Natural killer cell (primary cell): ENCODE measurements at regions not wholly inside any gene's neighbourhood (a gene's known extent, or its start where the extent isn't known, plus 50 kb on each side); places are given as distances from the start of the nearest gene placed in this dataset.

Source experiments
- ATAC-seq, 3 donors: fragments of 150-1000 bp in 2 of 3; fragments of 200-7000 bp in 1 of 3; cut with Tn5 transposase; 1 replicate in 1 of 3; 2 replicates in 2 of 3; pipeline ENCODE4 v1.10.0; 2021; ENCODE audit warnings: mild to moderate bottlenecking in 2 of 3, moderate library complexity in 2 of 3
- DNase-seq, 2 donors: peaks; one replicate each; pipeline versions ENCODE4 v3.0.0 to v3.0.0-alpha.2; 2013 to 2021; ENCODE audit warnings: mixed read lengths in 1 of 2
- H3K27ac ChIP-seq: one replicate; pipeline ENCODE4 v1.5.1; 2013; ENCODE audit warnings: mild to moderate bottlenecking, low read length
- H3K27me3 ChIP-seq: one replicate; pipeline ENCODE4 v1.6.1; 2013; ENCODE audit warnings: low read length; ENCODE audit not compliant: control insufficient read depth, insufficient read depth
- H3K36me3 ChIP-seq: one replicate; pipeline ENCODE4 v1.6.1; 2013; ENCODE audit warnings: low read length; ENCODE audit not compliant: control insufficient read depth, insufficient read depth
- H3K4me1 ChIP-seq: one replicate; pipeline ENCODE4 v1.6.1; 2013; ENCODE audit warnings: low read length; ENCODE audit not compliant: control insufficient read depth, insufficient read depth
- H3K4me3 ChIP-seq: one replicate; pipeline ENCODE4 v1.5.1; 2013; ENCODE audit warnings: low read length
- H3K9me3 ChIP-seq: one replicate; pipeline ENCODE4 v1.6.1; 2013; ENCODE audit warnings: low read length; ENCODE audit not compliant: control insufficient read depth, insufficient read depth
- H3K27ac Mint-ChIP-seq, 2 donors: one replicate each; pipeline ENCODE4 v1.8.0; 2022; ENCODE audit warnings: mild to moderate bottlenecking in 2 of 2, mixed read lengths in 2 of 2, moderate library complexity in 1 of 2
- H3K27me3 Mint-ChIP-seq, 2 donors: one replicate each; pipeline ENCODE4 v1.8.0; 2022; ENCODE audit warnings: low read depth in 2 of 2, mixed read lengths in 2 of 2
- H3K36me3 Mint-ChIP-seq: one replicate; pipeline ENCODE4 v1.8.0; 2022; ENCODE audit warnings: mixed read lengths
- H3K4me1 Mint-ChIP-seq, 2 donors: one replicate each; pipeline ENCODE4 v1.8.0; 2022; ENCODE audit warnings: mixed read lengths in 2 of 2
- H3K4me3 Mint-ChIP-seq: one replicate; pipeline ENCODE4 v1.8.0; 2022; ENCODE audit warnings: mild to moderate bottlenecking, moderate library complexity, mixed read lengths
- H3K9me3 Mint-ChIP-seq, 2 donors: one replicate each; pipeline ENCODE4 v1.8.0; 2022; ENCODE audit warnings: mixed read lengths in 2 of 2
- WGBS: methylation state at CpG from one replicate; pipeline ENCODE4 v1.1.7; 2013; ENCODE audit warnings: missing lambda C conversion rate; ENCODE audit not compliant: insufficient coverage; 5-methylcytosine and 5-hydroxymethylcytosine counted together
- intact Hi-C: fragments of 100-400 bp; cut with micrococcal nuclease; formaldehyde crosslinking; loops from one replicate; pipeline ENCODE4 v1.14.2; 2022
- TF ChIP-seq, protein P1 (sequence below): fragments of 200-600 bp; IDR thresholded peaks from one replicate; pipeline ENCODE4 v1.8.0; 2022; ENCODE audit warnings: antibody characterized with exemption

DNA sequence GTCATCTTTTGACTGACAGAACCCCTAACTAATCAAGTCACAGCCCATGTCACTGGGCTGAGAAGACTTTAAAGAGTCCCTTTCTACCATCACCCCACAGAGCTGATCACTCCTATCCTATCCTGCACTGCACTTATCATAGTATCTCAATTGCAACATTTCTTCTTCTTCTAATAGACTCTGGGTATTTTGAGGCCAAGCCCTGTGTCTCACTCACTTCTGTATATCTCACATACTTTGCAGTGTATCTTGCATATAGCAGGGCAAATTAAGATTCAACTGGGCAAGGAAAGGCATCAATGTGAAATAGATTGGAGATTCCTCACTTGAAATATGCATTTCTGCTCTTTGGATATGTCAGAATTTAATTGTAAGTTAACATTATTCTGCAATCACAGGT lies 531.5 kb upstream of the SLIT2 start:
- no peak for DNase-seq
- H3K27me3 Mint-ChIP-seq: no peaks in the 10 kb centered on the region
- H3K36me3 Mint-ChIP-seq: no peaks in the 10 kb centered on the region
- no peak overlapping the region for H3K4me3 Mint-ChIP-seq
- no peak overlapping the region for H3K27ac Mint-ChIP-seq
- H3K9me3 Mint-ChIP-seq: peaks cover 24 to 27% of the 10 kb centered on the region in 2 donors
- Histone ChIP-seq H3K9me3 (no peaks in the 10 kb centered on the region), H3K27me3 (no peaks in the 10 kb centered on the region), H3K36me3 (no peaks in the 10 kb centered on the region), H3K4me3 (no peak overlapping the region), H3K4me1 (no peaks in the 10 kb centered on the region), H3K27ac (no peak overlapping the region)
- intact Hi-C loops: no loop called here
- ATAC-seq: no peak
- no peaks in the 10 kb centered on the region for H3K4me1 Mint-ChIP-seq
- TF ChIP-seq, protein P1, sequence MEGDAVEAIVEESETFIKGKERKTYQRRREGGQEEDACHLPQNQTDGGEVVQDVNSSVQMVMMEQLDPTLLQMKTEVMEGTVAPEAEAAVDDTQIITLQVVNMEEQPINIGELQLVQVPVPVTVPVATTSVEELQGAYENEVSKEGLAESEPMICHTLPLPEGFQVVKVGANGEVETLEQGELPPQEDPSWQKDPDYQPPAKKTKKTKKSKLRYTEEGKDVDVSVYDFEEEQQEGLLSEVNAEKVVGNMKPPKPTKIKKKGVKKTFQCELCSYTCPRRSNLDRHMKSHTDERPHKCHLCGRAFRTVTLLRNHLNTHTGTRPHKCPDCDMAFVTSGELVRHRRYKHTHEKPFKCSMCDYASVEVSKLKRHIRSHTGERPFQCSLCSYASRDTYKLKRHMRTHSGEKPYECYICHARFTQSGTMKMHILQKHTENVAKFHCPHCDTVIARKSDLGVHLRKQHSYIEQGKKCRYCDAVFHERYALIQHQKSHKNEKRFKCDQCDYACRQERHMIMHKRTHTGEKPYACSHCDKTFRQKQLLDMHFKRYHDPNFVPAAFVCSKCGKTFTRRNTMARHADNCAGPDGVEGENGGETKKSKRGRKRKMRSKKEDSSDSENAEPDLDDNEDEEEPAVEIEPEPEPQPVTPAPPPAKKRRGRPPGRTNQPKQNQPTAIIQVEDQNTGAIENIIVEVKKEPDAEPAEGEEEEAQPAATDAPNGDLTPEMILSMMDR: no peak

DNA sequence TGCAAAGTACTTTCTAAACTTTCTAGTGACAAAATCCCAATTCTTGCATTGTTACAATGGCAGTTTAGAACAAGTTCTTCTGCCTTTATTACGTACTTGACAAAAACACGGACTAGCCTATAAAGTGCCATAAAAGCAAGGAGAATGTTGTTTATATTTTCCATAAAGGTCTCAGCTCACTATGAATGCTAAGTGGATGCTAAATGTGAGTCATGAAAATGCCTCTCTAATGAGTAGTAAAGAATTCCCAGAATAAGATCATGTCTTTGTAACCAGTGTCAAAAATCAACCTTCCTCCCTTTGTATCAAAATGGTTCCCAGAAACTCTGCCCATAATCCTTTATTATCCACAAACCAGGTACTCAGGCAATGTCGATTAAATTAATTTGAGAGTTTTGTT lies 539.8 kb upstream of the SLIT2 start:
- H3K4me3 ChIP-seq: no peak overlapping the region
- H3K27ac ChIP-seq: no peak overlapping the region
- Mint-ChIP-seq H3K4me1 (no peaks in the 10 kb centered on the region), H3K36me3 (no peaks in the 10 kb centered on the region), H3K9me3 (peaks cover 22 to 31% of the 10 kb centered on the region in 2 donors), H3K4me3 (no peak overlapping the region), H3K27ac (no peak overlapping the region), H3K27me3 (no peaks in the 10 kb centered on the region)
- 94% methylated on average over 2 of the region's 3 CpGs for WGBS
- ATAC-seq: no peak
- no peaks in the 10 kb centered on the region for H3K36me3 ChIP-seq
- intact Hi-C loops: no loop called here
- no peaks in the 10 kb centered on the region for H3K9me3 ChIP-seq
- TF ChIP-seq, protein P1: no peak
- no peaks in the 10 kb centered on the region for H3K4me1 ChIP-seq
- H3K27me3 ChIP-seq: no peaks in the 10 kb centered on the region
- DNase-seq: no peak

DNA sequence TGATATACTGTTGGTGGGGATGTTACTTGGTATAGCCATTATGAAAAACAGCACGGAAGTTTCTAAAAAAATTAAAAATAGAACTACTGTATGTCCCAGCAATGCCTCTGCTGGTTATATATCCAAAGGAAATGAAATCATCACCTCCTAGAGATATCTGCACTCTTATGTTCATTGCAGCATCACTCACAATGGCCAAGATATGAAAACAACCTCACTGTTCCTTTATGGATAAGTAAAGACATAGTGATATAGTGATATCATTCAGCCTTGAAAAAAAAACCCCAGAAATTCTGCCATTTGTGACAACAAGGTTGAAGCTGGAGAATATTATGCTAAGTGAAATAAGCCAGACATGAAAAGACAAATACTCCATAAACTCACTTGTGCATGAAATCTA lies 543.8 kb upstream of the SLIT2 start:
- Mint-ChIP-seq H3K4me1 (no peaks in the 10 kb centered on the region), H3K9me3 (peaks cover 16 to 30% of the 10 kb centered on the region in 2 donors), H3K36me3 (no peaks in the 10 kb centered on the region), H3K27me3 (no peaks in the 10 kb centered on the region), H3K27ac (no peak overlapping the region), H3K4me3 (no peak overlapping the region)
- Histone ChIP-seq H3K4me1 (no peaks in the 10 kb centered on the region), H3K36me3 (no peaks in the 10 kb centered on the region), H3K27me3 (no peaks in the 10 kb centered on the region), H3K4me3 (no peak overlapping the region), H3K27ac (no peak overlapping the region), H3K9me3 (peaks cover 3% of the 10 kb centered on the region)
- ATAC-seq (no peak), DNase-seq (no peak)
- TF ChIP-seq, protein P1: no peak
- intact Hi-C loops: no loop called here
- no CpG with 5 or more reads among the region's 1 CpG for WGBS

DNA sequence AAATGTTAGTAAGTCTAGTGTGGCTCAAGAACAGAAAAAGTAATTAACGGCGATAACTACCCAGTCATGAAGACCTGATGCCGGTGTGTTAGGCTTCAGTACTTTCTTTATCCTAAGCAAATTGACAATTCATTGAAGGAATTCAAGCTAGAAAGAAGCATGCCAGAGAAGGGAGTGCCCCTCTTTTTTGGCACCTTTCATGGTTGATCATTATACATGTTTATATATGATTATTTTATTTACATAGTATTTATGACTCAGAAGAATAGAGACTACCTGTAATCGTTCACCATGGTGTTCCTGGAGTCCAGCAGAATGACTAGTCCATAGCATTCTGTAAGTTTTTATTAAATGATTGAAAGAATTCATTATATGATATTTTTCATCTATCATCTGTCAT lies 548.3 kb upstream of the SLIT2 start:
- H3K9me3 ChIP-seq: peaks cover 3% of the 10 kb centered on the region
- H3K27me3 ChIP-seq: no peaks in the 10 kb centered on the region
- no peaks in the 10 kb centered on the region for H3K4me1 ChIP-seq
- intact Hi-C loops: no loop called here
- no peak overlapping the region for H3K4me3 Mint-ChIP-seq
- H3K4me3 ChIP-seq: no peak overlapping the region
- H3K27me3 Mint-ChIP-seq: no peaks in the 10 kb centered on the region
- no peaks in the 10 kb centered on the region for H3K4me1 Mint-ChIP-seq
- ATAC-seq: no peak
- DNase-seq: no peak
- no peaks in the 10 kb centered on the region for H3K36me3 ChIP-seq
- H3K36me3 Mint-ChIP-seq: no peaks in the 10 kb centered on the region
- TF ChIP-seq, protein P1: no peak
- no peak overlapping the region for H3K27ac Mint-ChIP-seq
- H3K9me3 Mint-ChIP-seq: peaks cover 16 to 24% of the 10 kb centered on the region in 2 donors
- H3K27ac ChIP-seq: no peak overlapping the region
- 98% methylated on average over 3 of the region's 4 CpGs for WGBS
